ES-I3 (cell line): ENCODE measurements at regions not wholly inside any gene's neighbourhood (a gene's known extent, or its start where the extent isn't known, plus 50 kb on each side); places are given as distances from the start of the nearest gene placed in this dataset.

Experiments
- H3K36me3 ChIP-seq: 2 replicates; pipeline ENCODE4 v1.6.1; 2013; ENCODE audit warnings: mild to moderate bottlenecking, low read length, control low read depth, moderate library complexity; ENCODE audit not compliant: insufficient read depth
- H3K4me1 ChIP-seq: 2 replicates; pipeline ENCODE4 v1.6.1; 2013; ENCODE audit warnings: mild to moderate bottlenecking, control low read depth, low read length; ENCODE audit not compliant: insufficient read depth
- H3K9ac ChIP-seq: 2 replicates; pipeline ENCODE4 v1.6.1; 2013; ENCODE audit warnings: low read depth, mild to moderate bottlenecking, low read length, moderate library complexity
- H3K9me3 ChIP-seq: 2 replicates; pipeline ENCODE4 v1.6.1; 2013; ENCODE audit warnings: mild to moderate bottlenecking, low read length, moderate library complexity; ENCODE audit not compliant: control insufficient read depth, insufficient read depth

DNA sequence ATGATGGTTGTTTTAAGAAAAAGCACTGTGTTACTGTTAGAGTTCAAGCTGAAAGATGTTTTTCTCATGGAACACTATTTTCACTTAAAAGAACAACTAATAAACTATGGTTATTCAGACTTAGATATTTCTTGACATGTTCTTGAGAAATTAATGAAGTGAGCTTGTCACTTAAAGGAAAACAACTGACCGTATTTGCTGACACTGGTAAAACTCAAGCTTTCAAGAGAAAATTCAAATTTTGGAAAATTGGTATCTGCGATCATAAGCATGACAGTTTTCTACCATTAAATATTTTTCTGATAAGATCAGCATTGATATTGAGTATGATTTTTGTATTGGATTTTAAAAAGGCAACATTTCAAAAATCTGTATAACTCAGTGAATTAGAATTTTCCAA lies 549.5 kb upstream of the ACTRT1 start:
- H3K9me3 ChIP-seq, result no peaks in the 10 kb centered on the region
- no peaks in the 10 kb centered on the region for H3K36me3 ChIP-seq
- H3K4me1 ChIP-seq, result peaks cover 5% of the 10 kb centered on the region; the same call in 1 of the 2 replicates
- no peak overlapping the region for H3K9ac ChIP-seq

DNA sequence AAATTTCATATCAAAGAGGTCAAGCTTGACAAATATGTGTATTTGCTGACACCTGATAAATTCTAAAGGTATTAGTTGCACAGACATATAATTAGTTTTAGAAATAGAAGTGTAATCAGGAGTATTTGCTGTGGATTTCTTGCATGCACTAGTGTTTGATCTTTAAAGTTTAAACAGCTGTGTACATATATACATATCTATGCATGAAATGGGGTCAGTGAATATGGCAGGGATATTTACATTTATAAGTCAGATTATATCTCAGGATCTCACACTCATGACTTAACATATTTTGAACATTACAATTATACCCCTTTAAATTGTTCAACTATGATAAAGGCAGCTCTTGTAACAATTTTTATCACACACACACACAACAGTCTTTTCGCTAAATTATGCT lies 547.4 kb upstream of the ACTRT1 start:
- Histone ChIP-seq H3K4me1 (peaks cover 5% of the 10 kb centered on the region; the same call in 1 of the 2 replicates), H3K9ac (no peak overlapping the region), H3K9me3 (no peaks in the 10 kb centered on the region), H3K36me3 (no peaks in the 10 kb centered on the region)

DNA sequence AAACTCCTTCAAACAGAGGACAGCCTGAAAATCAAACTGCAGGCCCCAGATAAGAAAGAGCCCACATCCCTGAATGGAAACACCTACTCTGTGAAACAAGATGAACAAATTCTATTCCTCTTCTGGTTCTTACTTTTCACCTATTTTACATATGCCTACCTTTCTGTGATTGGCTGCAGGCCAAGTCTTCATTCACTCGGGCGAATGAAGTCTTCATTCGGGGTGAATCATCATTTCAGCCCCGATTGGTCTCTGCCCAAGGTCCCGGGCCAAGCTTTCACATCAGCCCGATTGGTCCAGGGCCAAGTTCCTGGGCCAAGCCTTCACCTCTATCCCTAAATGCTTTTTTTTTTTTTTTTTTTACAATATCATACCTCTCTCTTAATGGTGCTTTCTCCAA lies 529.8 kb upstream of the ACTRT1 start:
- no peaks in the 10 kb centered on the region for H3K9me3 ChIP-seq
- no peaks in the 10 kb centered on the region for H3K36me3 ChIP-seq
- H3K9ac ChIP-seq, result no peak overlapping the region
- no peaks in the 10 kb centered on the region for H3K4me1 ChIP-seq

DNA sequence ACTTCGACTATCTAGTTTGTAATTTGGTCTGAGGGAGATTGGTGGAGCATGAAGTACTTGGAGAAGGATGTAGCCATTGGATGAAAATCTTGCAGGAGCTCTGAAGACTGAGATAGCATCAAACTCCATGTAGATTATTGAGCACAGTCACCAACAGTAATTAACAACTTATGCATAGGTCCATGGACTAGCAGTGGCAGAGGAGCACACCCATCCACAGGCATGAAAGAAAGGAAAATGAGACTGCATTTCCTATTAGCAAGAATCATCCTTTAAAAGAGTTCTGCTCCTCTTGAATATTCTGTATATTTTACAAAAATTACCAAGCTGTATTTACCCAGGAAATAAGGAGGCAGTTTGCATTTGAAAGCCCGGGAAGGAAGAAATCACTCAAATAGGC lies 529.4 kb upstream of the ACTRT1 start:
- Histone ChIP-seq H3K36me3 (no peaks in the 10 kb centered on the region), H3K9ac (no peak overlapping the region), H3K9me3 (no peaks in the 10 kb centered on the region), H3K4me1 (no peaks in the 10 kb centered on the region)

DNA sequence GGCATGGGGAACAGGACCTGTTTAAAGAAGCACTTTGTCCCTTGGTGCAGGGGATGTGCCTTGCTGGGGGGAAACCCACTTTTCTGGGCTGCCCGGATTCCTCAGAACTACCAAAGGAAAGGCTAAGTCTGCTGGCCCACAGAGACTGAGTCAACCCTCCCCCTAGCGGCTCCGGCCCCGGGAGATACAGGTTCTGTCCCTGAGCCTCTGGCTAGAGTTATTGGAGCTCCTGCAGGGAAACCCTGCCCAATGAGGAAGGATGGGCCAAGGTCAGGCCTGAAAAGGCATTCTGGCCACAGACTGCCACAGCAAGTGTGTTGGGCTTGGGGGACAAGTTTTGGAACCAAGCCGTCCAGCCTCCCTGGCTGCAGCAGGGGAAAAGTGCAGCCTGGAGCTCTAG lies 490.9 kb upstream of the ACTRT1 start:
- no peak overlapping the region for H3K9ac ChIP-seq
- no peaks in the 10 kb centered on the region for H3K36me3 ChIP-seq
- H3K9me3 ChIP-seq, result no peaks in the 10 kb centered on the region
- no peaks in the 10 kb centered on the region for H3K4me1 ChIP-seq

DNA sequence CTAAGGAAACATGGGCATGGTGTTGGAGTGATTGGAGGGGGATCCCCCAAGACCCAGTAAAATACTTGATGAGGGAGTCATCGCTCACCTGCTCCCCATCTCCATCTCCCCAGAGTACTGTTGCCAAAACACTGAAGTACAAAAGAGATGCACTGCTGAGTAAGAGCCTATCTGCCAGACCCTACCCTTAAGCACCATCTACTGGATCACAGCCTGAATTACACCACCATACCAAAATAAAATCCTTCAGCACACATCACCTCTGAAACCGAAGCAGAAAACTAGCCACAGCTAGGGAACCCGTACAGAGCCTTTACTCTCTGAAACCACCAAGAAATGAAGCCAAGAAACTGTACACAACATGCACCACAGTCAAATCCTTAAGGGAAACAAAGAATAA lies 466.3 kb upstream of the ACTRT1 start:
- Histone ChIP-seq H3K4me1 (no peaks in the 10 kb centered on the region), H3K9me3 (no peaks in the 10 kb centered on the region; the same call in 1 of the 2 replicates)

DNA sequence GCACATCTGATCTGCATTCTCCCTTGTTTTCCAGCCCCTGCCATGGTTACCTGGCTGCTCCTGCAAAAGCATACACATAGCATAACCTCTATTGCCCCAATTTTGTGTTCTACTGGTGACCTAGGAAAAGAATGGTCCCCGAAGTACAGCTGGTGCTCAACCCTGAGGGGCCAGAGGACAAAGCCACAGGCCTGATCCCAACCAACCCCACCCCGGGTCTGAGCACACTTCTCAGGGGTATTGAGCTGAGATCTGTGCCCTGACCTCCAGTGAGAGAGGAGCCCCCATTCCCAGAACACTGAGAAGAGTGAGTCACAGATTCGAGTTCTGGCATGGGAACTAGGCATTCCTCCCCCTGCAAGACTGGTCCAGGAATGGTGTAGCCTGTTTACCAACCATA lies 465.5 kb upstream of the ACTRT1 start:
- Histone ChIP-seq H3K9me3 (no peaks in the 10 kb centered on the region; the same call in 1 of the 2 replicates), H3K9ac (no peak overlapping the region)

More for the DNA sequence above, 466.3 kb upstream of the ACTRT1 start:
- Histone ChIP-seq H3K9ac (no peak overlapping the region), H3K36me3 (no peaks in the 10 kb centered on the region)

DNA sequence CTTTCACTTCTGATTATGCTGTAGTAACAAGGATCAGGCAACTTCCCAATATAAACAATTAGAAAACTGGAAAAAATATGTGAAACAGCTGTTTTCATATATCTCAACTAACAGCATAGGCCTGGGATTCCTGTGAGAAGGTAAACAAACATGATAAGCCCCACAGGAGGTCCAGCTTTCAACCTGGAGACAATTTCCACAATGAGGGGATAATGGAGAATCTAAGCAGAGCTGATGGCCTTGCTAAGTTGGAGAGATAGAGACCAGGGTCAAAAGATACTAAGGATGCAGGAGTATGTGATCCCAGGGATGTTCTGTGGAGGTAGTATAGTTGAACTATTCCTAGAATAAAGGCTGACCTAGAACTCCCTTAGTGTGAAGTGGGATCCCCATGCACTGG lies 452.3 kb upstream of the ACTRT1 start:
- no peaks in the 10 kb centered on the region for H3K36me3 ChIP-seq
- H3K9ac ChIP-seq, result no peak overlapping the region
- no peaks in the 10 kb centered on the region for H3K9me3 ChIP-seq
- no peaks in the 10 kb centered on the region for H3K4me1 ChIP-seq

More for the DNA sequence above, 465.5 kb upstream of the ACTRT1 start:
- H3K36me3 ChIP-seq, result no peaks in the 10 kb centered on the region
- no peaks in the 10 kb centered on the region for H3K4me1 ChIP-seq

DNA sequence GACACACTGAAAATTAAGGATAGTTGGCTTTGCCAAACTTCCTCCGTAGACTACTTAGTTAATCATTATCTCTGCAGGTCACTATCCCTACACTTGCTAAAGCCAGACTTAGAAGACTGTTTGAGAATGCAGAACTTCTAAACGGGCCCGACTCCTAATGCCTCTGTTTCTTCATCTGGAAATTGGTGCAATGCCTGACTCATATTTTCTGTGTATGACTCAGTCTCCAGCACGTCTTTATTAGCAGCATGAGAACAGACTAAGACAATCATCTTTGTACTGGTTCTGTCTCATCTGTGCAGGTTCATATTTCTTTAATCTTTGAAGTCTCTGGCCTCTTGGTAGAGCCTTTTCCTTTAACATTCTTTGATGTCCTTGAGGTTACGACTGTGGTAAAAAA lies 411.9 kb upstream of the ACTRT1 start:
- Histone ChIP-seq H3K9me3 (no peaks in the 10 kb centered on the region; the same call in 1 of the 2 replicates), H3K36me3 (no peaks in the 10 kb centered on the region), H3K9ac (no peak overlapping the region)

DNA sequence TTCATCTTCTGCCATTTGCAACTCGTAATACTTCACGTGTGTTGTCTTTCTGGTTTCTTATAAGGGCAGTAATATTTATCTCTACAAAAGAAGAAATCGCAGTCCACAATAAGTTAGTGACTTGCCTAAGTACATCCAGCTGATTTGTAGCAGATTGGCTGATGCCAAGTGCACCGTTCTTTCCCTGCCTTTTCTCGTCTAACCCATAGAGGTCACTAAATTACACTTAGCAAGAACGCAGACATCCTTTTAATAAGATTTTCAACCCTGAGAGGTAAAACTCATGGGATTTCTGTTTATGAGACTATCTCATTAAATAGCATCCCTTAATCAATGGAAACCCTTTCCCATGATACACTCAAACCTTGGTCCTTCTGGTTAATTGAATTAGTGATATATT lies 408.6 kb upstream of the ACTRT1 start:
- no peaks in the 10 kb centered on the region for H3K9me3 ChIP-seq

More for the DNA sequence above, 411.9 kb upstream of the ACTRT1 start:
- H3K4me1 ChIP-seq, result no peaks in the 10 kb centered on the region

DNA sequence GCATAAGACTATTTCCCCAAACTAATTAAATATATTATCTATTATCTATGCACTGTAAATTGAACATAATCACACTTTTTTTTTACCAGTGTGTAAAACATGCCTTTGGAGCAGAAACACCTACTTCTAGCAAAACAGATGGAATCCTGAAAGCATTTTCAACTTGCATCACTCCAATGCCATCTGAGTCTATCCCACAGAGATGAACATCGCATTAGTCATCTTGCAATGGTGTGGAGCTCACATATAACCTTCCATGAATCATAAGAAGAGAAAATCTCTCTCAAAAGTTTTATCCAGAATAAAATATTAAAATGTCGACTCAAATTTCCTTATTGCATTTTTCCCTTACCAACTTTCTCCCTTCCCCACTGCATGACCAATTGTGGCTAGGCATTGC lies 406.7 kb upstream of the ACTRT1 start:
- Histone ChIP-seq H3K9ac (no peak overlapping the region), H3K9me3 (0 out of 2 replicates have a peak, but pooled peaks cover 7% of the 10 kb centered on the region), H3K36me3 (no peaks in the 10 kb centered on the region), H3K4me1 (no peaks in the 10 kb centered on the region)

More for the DNA sequence above, 408.6 kb upstream of the ACTRT1 start:
- H3K36me3 ChIP-seq, result no peaks in the 10 kb centered on the region
- no peak overlapping the region for H3K9ac ChIP-seq
- H3K4me1 ChIP-seq, result no peaks in the 10 kb centered on the region

DNA sequence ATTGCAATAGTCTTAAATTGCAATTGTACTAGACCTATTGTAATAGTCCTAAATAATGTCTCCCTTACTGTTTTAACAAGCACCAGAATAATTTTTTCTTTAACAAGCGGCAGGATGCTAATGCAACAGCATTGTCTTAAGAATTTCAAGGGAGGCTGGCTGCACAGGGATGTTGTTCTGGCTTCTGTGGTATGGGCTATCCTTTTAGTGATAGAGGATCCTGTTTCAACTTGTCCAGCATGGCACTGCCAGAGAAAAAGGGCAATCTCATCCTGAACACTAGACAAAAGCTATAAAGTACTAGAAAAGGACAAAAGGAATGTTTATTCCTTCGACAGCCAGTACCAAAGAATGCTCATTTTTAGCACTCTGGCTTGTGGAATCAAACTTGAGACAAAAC lies 405.5 kb upstream of the ACTRT1 start:
- no peaks in the 10 kb centered on the region for H3K4me1 ChIP-seq
- no peak overlapping the region for H3K9ac ChIP-seq
- no peaks in the 10 kb centered on the region for H3K36me3 ChIP-seq
- H3K9me3 ChIP-seq, result 0 out of 2 replicates have a peak, but pooled peaks cover 7% of the 10 kb centered on the region

DNA sequence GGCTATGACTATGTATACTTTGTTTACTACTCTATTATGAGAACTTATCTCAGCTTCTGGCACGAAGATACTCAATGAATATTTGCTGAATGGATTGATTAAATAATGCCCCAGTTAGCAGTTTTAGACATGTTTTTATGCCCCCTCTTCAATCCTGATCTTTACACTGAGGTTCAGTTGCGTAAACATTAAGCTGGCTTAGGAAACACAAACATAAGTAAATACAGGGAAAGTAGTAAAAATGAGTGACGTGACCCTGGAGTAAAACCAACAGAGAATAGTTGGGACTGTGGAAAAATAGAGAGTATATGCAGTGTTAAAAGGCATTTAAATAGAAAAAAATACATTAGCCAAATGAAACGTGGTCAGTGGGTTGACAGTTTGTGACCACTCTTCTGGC lies 387.0 kb upstream of the ACTRT1 start:
- Histone ChIP-seq H3K9ac (no peak overlapping the region), H3K9me3 (no peaks in the 10 kb centered on the region), H3K4me1 (no peaks in the 10 kb centered on the region), H3K36me3 (no peaks in the 10 kb centered on the region)

DNA sequence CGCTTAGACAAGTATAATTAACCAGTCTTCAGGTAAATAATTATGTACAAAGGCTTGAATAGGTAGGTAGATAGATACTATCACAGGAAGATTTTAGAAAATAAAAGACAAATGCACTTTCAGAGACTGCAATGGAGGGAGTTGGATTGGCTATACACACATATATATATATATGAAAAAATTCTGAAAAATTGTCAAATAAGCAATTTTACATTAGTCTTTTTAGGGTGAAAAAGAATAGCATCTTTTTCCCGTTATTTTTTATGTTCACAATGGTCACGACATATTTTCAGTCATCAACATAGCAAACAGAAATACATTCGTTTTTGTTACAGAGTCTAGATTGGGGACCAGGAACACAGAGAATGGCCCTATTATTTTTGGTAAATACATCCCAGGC lies 385.9 kb upstream of the ACTRT1 start:
- Histone ChIP-seq H3K9me3 (no peaks in the 10 kb centered on the region), H3K36me3 (no peaks in the 10 kb centered on the region), H3K4me1 (no peaks in the 10 kb centered on the region), H3K9ac (no peak overlapping the region)

DNA sequence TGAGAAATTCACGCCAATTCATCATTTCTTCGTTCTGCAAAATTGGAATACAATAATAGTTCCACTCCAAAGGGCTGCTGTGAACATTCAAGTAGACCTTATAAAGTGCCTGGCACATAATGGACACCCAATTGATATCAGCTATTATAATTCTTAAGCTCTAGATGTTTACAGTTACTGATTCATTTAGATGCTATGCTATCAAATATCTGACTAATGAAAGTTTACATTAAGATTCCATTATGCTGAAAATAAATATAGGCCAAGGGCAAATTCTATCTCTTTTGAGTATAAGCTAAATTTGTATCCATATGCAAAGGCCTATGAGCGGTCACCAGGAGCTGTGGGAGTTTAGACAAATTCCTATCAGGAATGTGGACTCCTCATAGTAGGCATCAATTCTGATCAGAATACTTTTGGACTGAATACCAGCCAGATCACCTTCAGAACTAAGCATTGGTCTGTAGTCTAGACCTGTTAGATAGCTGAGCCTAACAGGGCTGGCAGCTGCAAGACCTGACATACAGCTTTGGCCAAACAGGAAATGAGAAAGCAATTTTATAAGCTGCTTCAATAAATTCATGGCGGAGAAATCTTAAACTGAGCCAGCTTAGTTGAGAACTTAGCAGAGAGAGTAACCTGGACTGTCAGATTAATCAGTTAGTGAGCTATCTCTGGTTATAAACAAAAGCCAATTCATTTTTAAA lies 384.3 kb upstream of the ACTRT1 start:
- H3K36me3 ChIP-seq, result no peaks in the 10 kb centered on the region
- H3K4me1 ChIP-seq, result no peaks in the 10 kb centered on the region
- no peak overlapping the region for H3K9ac ChIP-seq
- no peaks in the 10 kb centered on the region for H3K9me3 ChIP-seq
